Glutamatergic neuron (in vitro differentiated cells): ENCODE measurements at regions not wholly inside any gene's neighbourhood (a gene's known extent, or its start where the extent isn't known, plus 50 kb on each side); places are given as distances from the start of the nearest gene placed in this dataset.

Experiments used
- DNase-seq: peaks from one replicate; pipeline ENCODE4 v3.0.0; 2022
- H3K27ac Mint-ChIP-seq: one replicate; pipeline ENCODE4 v1.8.0; 2020; ENCODE audit warnings: mild to moderate bottlenecking, mixed read lengths, inconsistent platforms; ENCODE audit not compliant: unreplicated experiment
- H3K27me3 Mint-ChIP-seq: one replicate; pipeline ENCODE4 v1.8.0; 2020; ENCODE audit warnings: mild to moderate bottlenecking, moderate library complexity, mixed read lengths, inconsistent platforms; ENCODE audit not compliant: unreplicated experiment
- H3K36me3 Mint-ChIP-seq: one replicate; pipeline ENCODE4 v1.8.0; 2020; ENCODE audit warnings: mild to moderate bottlenecking, mixed read lengths, inconsistent platforms; ENCODE audit not compliant: unreplicated experiment
- H3K4me1 Mint-ChIP-seq: one replicate; pipeline ENCODE4 v1.8.0; 2020; ENCODE audit warnings: mild to moderate bottlenecking, low read depth, mixed read lengths, inconsistent platforms; ENCODE audit not compliant: unreplicated experiment
- H3K4me3 Mint-ChIP-seq: one replicate; pipeline ENCODE4 v1.8.0; 2020; ENCODE audit warnings: mild to moderate bottlenecking, mixed read lengths, inconsistent platforms; ENCODE audit not compliant: unreplicated experiment
- H3K9me3 Mint-ChIP-seq: one replicate; pipeline ENCODE4 v1.8.0; 2020; ENCODE audit warnings: mild to moderate bottlenecking, moderate library complexity, mixed read lengths, inconsistent platforms; ENCODE audit not compliant: unreplicated experiment
- CTCF ChIP-seq: fragments of 200-600 bp; sonication (generic); IDR thresholded peaks from one replicate; pipeline ENCODE4 v1.5.0; 2021; ENCODE audit not compliant: partially characterized antibody, unreplicated experiment

GRCh38 chr9:81787747-81788632 is 98.6 kb upstream of the TLE1 start:
- H3K27ac Mint-ChIP-seq: no peak overlapping the region
- no peak for DNase-seq
- H3K4me1 Mint-ChIP-seq: no peaks in the 10 kb centered on the region
- no peak for TF ChIP-seq CTCF
- no peaks in the 10 kb centered on the region for H3K36me3 Mint-ChIP-seq
- H3K9me3 Mint-ChIP-seq: peaks cover 2% of the 10 kb centered on the region
- no peaks in the 10 kb centered on the region for H3K27me3 Mint-ChIP-seq
- H3K4me3 Mint-ChIP-seq: no peak overlapping the region

DNA sequence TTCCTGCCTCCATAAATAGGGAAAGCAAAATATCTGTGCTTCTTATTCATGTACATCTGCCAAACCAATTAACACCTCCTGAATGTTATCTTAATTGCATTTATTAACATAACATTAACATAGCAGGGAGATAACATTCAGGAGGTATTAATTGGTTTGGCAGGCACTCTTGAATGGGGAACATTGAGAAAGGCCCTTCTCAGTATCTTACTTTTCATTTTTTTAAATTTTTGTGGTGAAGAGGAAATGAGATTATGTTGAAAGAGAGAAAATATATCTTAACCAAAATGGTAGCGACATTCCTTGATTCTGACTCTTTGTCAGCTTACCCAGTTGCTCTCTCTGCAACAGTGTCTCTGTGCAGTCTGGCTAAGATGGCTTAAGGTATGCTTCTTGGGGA is 100.4 kb upstream of the TLE1 start:
- Mint-ChIP-seq H3K4me1 (no peaks in the 10 kb centered on the region), H3K9me3 (peaks cover 2% of the 10 kb centered on the region), H3K4me3 (no peak overlapping the region), H3K27ac (no peak overlapping the region), H3K27me3 (no peaks in the 10 kb centered on the region), H3K36me3 (peaks cover 7% of the 10 kb centered on the region)
- TF ChIP-seq CTCF: no peak
- no peak for DNase-seq

- no peak for TF ChIP-seq CTCF
- Mint-ChIP-seq H3K27me3 (no peaks in the 10 kb centered on the region), H3K9me3 (peaks cover 2% of the 10 kb centered on the region), H3K4me1 (no peaks in the 10 kb centered on the region), H3K4me3 (no peak overlapping the region), H3K27ac (no peak overlapping the region), H3K36me3 (peaks cover 7% of the 10 kb centered on the region)
- DNase-seq: no peak
Observed at GRCh38 chr9:81790166-81790565, 100.8 kb upstream of the TLE1 start.

DNA sequence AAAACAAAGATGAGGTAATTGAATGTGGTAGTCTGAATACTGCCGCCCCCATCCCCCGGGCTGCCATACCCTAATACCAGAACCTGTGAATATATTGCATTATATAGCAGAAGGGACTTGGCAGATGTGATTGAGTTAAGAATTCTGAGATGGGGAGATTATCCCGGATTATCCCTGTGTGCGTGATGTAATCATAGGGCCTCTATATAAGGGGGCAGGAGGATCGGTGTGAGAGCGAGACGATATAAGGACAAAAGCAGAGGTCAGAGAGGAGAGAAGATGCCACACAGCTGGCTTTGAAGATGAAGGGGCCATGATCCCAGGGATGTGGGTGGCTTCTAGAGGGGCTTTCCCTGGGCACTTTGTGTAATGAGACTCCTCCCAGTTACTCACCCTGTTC is 101.7 kb upstream of the TLE1 start:
- no peaks in the 10 kb centered on the region for H3K27me3 Mint-ChIP-seq
- TF ChIP-seq CTCF: no peak
- peaks cover 2% of the 10 kb centered on the region for H3K9me3 Mint-ChIP-seq
- H3K27ac Mint-ChIP-seq: no peak overlapping the region
- peaks cover 7% of the 10 kb centered on the region for H3K36me3 Mint-ChIP-seq
- no peak for DNase-seq
- H3K4me1 Mint-ChIP-seq: no peaks in the 10 kb centered on the region
- no peak overlapping the region for H3K4me3 Mint-ChIP-seq

DNA sequence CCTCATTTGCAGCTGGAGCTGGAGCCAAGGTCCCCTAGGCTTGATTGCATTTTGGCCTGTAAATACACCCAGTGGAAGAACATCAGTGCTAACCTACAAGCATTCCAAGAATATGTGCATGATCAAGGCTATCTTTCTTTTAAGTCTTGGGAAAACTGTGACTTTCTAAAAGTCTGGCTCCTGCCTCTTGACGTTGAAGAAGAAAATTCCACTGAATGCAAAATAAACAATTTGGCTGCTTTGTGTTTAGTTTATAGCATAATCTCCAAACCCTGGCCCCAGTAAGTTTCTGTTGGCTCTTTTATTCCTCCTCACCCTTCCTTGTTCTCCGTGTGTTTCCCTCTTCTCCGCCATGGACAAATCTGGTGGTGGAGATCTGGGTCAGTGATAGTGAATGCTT is 109.3 kb upstream of the TLE1 start:
- Mint-ChIP-seq H3K27ac (no peak overlapping the region), H3K4me1 (peaks cover 3% of the 10 kb centered on the region), H3K27me3 (no peaks in the 10 kb centered on the region), H3K4me3 (no peak overlapping the region), H3K9me3 (no peaks in the 10 kb centered on the region), H3K36me3 (peaks cover 5% of the 10 kb centered on the region)
- no peak for DNase-seq
- no peak for TF ChIP-seq CTCF
